Small intestine (tissue), 7 donors: ENCODE measurements at regions not wholly inside any gene's neighbourhood (a gene's known extent, or its start where the extent isn't known, plus 50 kb on each side); places are given as distances from the start of the nearest gene placed in this dataset.

Source experiments
- DNase-seq, 2 donors: peaks; one replicate each; pipeline versions ENCODE4 v3.0.0 to v3.0.0-alpha.2; 2013
- FAIRE-seq: peaks from 2 replicates; lab custom pipeline; 2012; peaks lifted over from hg19 to GRCh38; lab: Jason Lieb, UNC
- H3K27ac ChIP-seq, 3 donors: one replicate each; pipeline ENCODE4 v1.5.1; 2013; ENCODE audit warnings: low read length in 2 of 3, mild to moderate bottlenecking in 2 of 3, control low read depth in 1 of 3, inconsistent platforms in 1 of 3, low read depth in 1 of 3, moderate library complexity in 1 of 3
- H3K27me3 ChIP-seq, 3 donors: one replicate each; pipeline ENCODE4 v1.6.1; 2013; ENCODE audit warnings: low read length in 3 of 3, inconsistent platforms in 1 of 3; ENCODE audit not compliant: control insufficient read depth in 3 of 3, insufficient read depth in 3 of 3
- H3K36me3 ChIP-seq, 3 donors: one replicate each; pipeline ENCODE4 v1.6.1; 2013; ENCODE audit warnings: low read length in 3 of 3, inconsistent platforms in 1 of 3, low read depth in 1 of 3, mild to moderate bottlenecking in 1 of 3, moderate library complexity in 1 of 3; ENCODE audit not compliant: control insufficient read depth in 3 of 3, insufficient read depth in 2 of 3
- H3K4me1 ChIP-seq, 3 donors: one replicate each; pipeline ENCODE4 v1.6.1; 2013; ENCODE audit warnings: low read length in 2 of 3, inconsistent platforms in 1 of 3, low read depth in 1 of 3, mild to moderate bottlenecking in 1 of 3, moderate library complexity in 1 of 3; ENCODE audit not compliant: control insufficient read depth in 3 of 3, insufficient read depth in 2 of 3
- H3K4me3 ChIP-seq, 3 donors: one replicate each; pipeline ENCODE4 v1.5.1; 2013; ENCODE audit warnings: low read length in 3 of 3, control low read depth in 1 of 3, inconsistent platforms in 1 of 3, low read depth in 1 of 3, mild to moderate bottlenecking in 1 of 3, moderate library complexity in 1 of 3
- H3K9me3 ChIP-seq, 2 donors: one replicate each; pipeline ENCODE4 v1.6.1; 2013; ENCODE audit warnings: low read depth in 1 of 2, low read length in 1 of 2; ENCODE audit not compliant: control insufficient read depth in 2 of 2, insufficient read depth in 1 of 2
- WGBS, 3 donors: extraction: QIAGEN DNeasy Blood & Tissue Kit; methylation state at CpG; one replicate each; pipeline ENCODE4 v1.1.7; 2013; 5-methylcytosine and 5-hydroxymethylcytosine counted together
- donor health status: healthy with polysubstance abuse.
- donor health status: control.
- donor health status: control.
- donor health status: Bipolar disorder and iron deficiency.
- donor health status: healthy.

GRCh38 chr2:3099145-3099859 lies 278.3 kb downstream of the EIPR1 start:
- Histone ChIP-seq H3K36me3 (no peaks in the 10 kb centered on the region), H3K9me3 (no peaks in the 10 kb centered on the region), H3K27ac (no peak overlapping the region), H3K4me1 (no peaks in the 10 kb centered on the region), H3K27me3 (no peaks in the 10 kb centered on the region), H3K4me3 (no peak overlapping the region)
- no peak for FAIRE-seq
- no peak for DNase-seq
- WGBS, 3 donors, result 85 to 93% (median 88%) methylated on average over 6 of the region's 6 CpGs

DNA sequence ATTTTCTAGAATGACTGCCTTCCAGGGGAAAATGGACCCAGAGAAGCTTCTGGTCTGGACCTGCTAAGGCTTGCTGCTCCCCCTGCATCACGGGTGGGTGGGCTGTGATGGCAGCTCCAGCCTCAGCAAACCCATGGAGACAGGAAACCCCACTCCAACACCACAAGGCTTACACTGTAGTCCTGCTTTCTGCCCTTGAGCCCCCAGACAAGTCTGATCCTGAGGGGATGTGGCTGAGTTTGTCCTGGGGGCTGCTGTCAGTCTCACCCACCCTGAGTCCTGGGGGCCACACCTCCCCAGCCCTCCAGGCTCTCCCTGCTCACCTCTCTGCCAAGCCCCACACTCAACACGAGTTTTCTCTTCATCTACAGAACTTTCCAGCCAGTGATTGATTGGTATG lies 279.4 kb downstream of the EIPR1 start:
- WGBS, 3 donors, result 50 to 70% (median 53%) methylated on average over 2 of the region's 2 CpGs
- no peak for FAIRE-seq
- Histone ChIP-seq H3K36me3 (no peaks in the 10 kb centered on the region), H3K27ac (no peak overlapping the region), H3K27me3 (no peaks in the 10 kb centered on the region), H3K4me1 (no peaks in the 10 kb centered on the region), H3K9me3 (no peaks in the 10 kb centered on the region), H3K4me3 (no peak overlapping the region)
- DNase-seq, result no peak

DNA sequence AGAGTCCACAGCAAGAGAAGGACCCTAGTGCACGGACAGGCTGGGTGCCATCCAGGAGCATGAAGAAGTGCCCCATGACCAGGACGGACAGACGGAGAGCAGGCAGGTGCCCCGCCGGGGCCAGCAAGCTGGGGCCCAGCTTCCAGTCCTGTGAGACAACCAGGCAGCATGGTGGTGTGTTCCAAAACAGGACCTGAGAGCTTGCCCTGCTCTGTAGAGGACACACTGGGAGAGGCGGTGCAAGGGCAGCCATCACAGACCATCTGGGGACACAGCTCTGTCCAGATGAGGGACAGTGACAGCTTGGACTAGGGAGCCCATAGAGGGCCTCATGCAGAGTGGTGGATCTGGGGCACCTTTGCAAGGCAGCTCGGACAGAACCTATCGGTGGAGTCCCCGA lies 279.8 kb downstream of the EIPR1 start:
- Histone ChIP-seq H3K27me3 (no peaks in the 10 kb centered on the region), H3K27ac (no peak overlapping the region), H3K4me3 (no peak overlapping the region), H3K36me3 (no peaks in the 10 kb centered on the region), H3K9me3 (no peaks in the 10 kb centered on the region), H3K4me1 (no peaks in the 10 kb centered on the region)
- no peak for DNase-seq
- WGBS, 3 donors, result 91 to 94% (median 93%) methylated on average over 9 of the region's 9 CpGs
- no peak for FAIRE-seq

- H3K36me3 ChIP-seq, result no peaks in the 10 kb centered on the region
- 72 to 78% (median 73%) methylated on average over 14 of the region's 14 CpGs for WGBS, 3 donors
- no peak for FAIRE-seq
These were observed 282.3 kb downstream of the EIPR1 start for GRCh38 chr2:3094999-3095958.

DNA sequence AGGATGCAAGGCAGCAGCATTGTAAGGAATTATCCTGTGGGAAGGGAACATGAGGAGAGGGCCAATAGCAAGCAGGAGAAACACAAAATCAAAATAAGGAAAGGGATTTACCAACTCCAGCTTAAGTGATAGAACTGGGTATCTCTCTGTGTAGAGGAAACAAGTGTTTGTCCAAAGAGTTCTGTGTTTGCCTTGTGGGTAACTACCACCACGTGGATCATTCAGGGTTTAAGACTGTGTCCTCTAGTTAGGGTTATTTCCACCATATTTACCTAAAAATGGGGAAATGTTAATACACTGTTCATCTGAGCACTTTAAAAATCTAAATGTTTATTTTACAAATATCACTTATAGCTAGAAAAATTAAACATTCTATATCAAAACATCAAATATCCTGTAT lies 283.3 kb downstream of the EIPR1 start:
- Histone ChIP-seq H3K27me3 (no peaks in the 10 kb centered on the region), H3K4me3 (no peak overlapping the region), H3K4me1 (no peaks in the 10 kb centered on the region), H3K9me3 (peaks cover 0 to 2% of the 10 kb centered on the region in 2 donors), H3K27ac (no peak overlapping the region), H3K36me3 (no peaks in the 10 kb centered on the region)
- WGBS, 3 donors, result 45 to 50% (median 47%) methylated on average over 1 of the region's 1 CpG
- no peak for DNase-seq
- FAIRE-seq, result no peak

More at GRCh38 chr2:3094999-3095958, 282.3 kb downstream of the EIPR1 start:
- Histone ChIP-seq H3K4me3 (no peak overlapping the region), H3K9me3 (no peaks in the 10 kb centered on the region), H3K4me1 (no peaks in the 10 kb centered on the region), H3K27ac (no peak overlapping the region), H3K27me3 (no peaks in the 10 kb centered on the region)
- no peak for DNase-seq

DNA sequence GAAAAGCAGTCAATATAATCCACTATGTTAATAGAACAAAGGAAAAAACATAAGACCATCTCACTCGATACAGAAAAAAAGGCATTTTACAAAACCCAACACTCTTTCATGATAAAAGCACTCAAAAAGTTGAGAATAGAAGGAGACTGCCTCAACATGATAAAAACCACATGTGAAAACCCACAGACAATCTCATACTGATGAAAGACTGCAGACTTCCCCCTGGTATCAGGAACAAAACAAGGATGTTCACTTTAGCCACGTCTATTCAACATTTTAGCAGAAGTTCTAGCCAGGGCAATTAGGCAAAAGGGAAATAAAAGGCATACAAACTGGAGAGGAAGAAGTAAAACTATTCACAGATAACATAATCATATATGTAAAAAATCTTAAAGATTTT lies 285.9 kb downstream of the EIPR1 start:
- Histone ChIP-seq H3K27me3 (no peaks in the 10 kb centered on the region), H3K36me3 (no peaks in the 10 kb centered on the region), H3K9me3 (peaks cover 0 to 4% of the 10 kb centered on the region in 2 donors), H3K4me1 (no peaks in the 10 kb centered on the region), H3K27ac (no peak overlapping the region), H3K4me3 (no peak overlapping the region)
- DNase-seq (no peak), FAIRE-seq (no peak)
- WGBS, 3 donors, result 50 to 65% (median 56%) methylated on average over 2 of the region's 2 CpGs

DNA sequence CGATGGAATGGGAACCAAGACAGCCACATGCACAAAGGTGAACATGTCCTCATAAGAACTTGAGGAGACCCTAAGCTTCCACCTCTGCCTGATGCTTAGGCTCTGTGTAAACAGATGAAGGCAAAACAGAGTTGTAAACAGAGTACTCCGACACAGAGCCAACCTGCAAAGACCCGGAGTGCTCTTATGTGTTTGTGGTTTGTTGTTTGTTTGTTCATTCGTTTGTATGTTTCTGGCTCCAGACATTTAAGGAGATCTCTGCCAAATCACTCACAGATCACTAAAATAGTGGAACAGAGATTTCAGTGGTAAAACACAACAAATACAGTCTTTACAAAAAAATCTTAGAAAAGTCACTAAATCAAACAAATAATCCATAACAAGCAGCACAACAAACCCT lies 294.9 kb downstream of the EIPR1 start:
- DNase-seq (no peak), FAIRE-seq (no peak)
- no peaks in the 10 kb centered on the region for H3K27me3 ChIP-seq
- H3K36me3 ChIP-seq, result no peaks in the 10 kb centered on the region
- WGBS, 3 donors, result 74 to 82% (median 77%) methylated on average over 4 of the region's 4 CpGs
- no peak overlapping the region for H3K27ac ChIP-seq
- H3K4me1 ChIP-seq, result no peaks in the 10 kb centered on the region
- H3K4me3 ChIP-seq, result no peak overlapping the region
- H3K9me3 ChIP-seq, result no peaks in the 10 kb centered on the region

DNA sequence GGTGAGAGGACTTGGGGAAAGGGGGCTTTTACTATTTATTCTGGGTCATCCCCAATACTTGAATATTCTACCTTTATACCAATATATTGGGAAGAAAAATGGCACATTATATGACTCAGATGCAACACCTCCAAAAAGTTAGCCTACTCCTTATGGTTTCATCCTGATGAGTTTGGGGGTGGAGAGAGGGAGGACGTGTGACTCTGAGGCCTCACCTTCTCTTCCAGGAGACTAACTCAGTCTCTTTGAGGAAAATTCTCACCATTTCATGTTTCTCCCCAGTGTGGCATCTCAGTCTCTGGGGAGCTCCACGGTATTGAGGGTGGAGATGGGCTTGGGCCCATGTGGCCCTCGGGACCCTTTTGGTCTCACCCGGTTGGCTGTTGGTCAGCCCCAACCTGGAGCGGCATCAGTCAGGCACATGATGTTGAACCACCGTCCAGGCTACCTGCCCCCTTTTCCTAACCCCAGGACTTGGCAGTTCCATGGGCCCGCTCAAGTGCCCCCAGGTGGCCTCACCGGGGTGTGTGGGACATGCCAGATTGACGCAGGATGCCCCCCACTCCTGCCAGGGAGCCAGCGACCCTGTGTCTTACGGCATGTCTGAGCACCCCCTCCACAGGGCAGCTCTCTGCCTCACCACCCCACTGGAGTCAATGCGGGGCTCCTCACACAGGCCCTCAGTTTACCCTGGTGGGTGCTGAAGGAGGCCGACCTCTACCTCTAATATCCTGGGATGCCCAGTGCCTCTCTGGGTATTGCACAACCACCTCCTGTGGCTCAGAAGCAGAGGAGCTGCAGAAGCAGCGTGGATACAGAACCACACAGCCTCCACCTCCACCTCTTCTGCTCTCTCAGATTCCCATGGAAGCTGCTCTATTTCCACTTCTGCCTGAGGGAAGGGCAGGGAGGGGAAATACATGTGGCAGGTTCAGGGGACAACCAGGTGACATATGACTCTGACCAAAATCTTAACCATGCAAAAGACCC lies 297.4 kb downstream of the EIPR1 start:
- no peak for FAIRE-seq
- H3K4me3 ChIP-seq, result no peak overlapping the region
- H3K36me3 ChIP-seq, result no peaks in the 10 kb centered on the region
- H3K9me3 ChIP-seq, result no peaks in the 10 kb centered on the region
- 81 to 90% (median 90%) methylated on average over 14 of the region's 14 CpGs for WGBS, 3 donors
- no peak overlapping the region for H3K27ac ChIP-seq
- no peak for DNase-seq
- H3K4me1 ChIP-seq, result no peaks in the 10 kb centered on the region
- no peaks in the 10 kb centered on the region for H3K27me3 ChIP-seq
